Vagina (tissue), 2 donors: ENCODE measurements at regions not wholly inside any gene's neighbourhood (a gene's known extent, or its start where the extent isn't known, plus 50 kb on each side); places are given as distances from the start of the nearest gene placed in this dataset.

Experiments used
- CTCF ChIP-seq, 3 experiments: fragments of 450-650 bp in 2 of 3; fragments of 200-600 bp in 1 of 3; sonication (generic) in 1 of 3; IDR thresholded peaks; one replicate each; pipeline ENCODE4 v1.5.1; 2017 to 2019; ENCODE audit warnings: antibody characterized with exemption in 3 of 3, mild to moderate bottlenecking in 2 of 3, moderate library complexity in 2 of 3
- POLR2A ChIP-seq, 2 donors: fragments of 450-650 bp; IDR thresholded peaks; one replicate each; pipeline ENCODE4 v1.6.1; 2017; ENCODE audit warnings: antibody characterized with exemption in 2 of 2, mild to moderate bottlenecking in 2 of 2, moderate library complexity in 2 of 2
- POLR2AphosphoS5 ChIP-seq, 2 donors: sonication (generic); formaldehyde crosslinking; IDR thresholded peaks; one replicate each; pipeline ENCODE4 v1.9.0; 2017; ENCODE audit warnings: antibody characterized with exemption in 2 of 2, mild to moderate bottlenecking in 2 of 2, low read depth in 1 of 2; ENCODE audit not compliant: insufficient read depth in 1 of 2

- no peak for TF ChIP-seq POLR2AphosphoS5 (IDR thresholded peaks at IDR 0.05; ENCODE audit: insufficient read depth in 1 of 2, low read depth in 1 of 2)
- TF ChIP-seq CTCF (IDR thresholded peaks at IDR 0.05), result no peak
- no peak for TF ChIP-seq POLR2A (IDR thresholded peaks at IDR 0.05)
Observed at GRCh38 chr13:107738004-107738403, 477.3 kb downstream of the LIG4 start.
